Ramos (cell line): ENCODE measurements at regions not wholly inside any gene's neighbourhood (a gene's known extent, or its start where the extent isn't known, plus 50 kb on each side); places are given as distances from the start of the nearest gene placed in this dataset.
"Not testable (repeated sequence)": the region's sequence is repeated elsewhere in the genome, so short reads cannot be mapped to it uniquely, and the experiment has no call there.

ENCODE experiments used
- in situ Hi-C: fragments of 300-500 bp; cut with MboI; formaldehyde crosslinking; loops from one replicate; pipeline ENCODE4 v1.14.3; 2022; ENCODE audit warnings: low sequenced_read_pairs; ENCODE audit not compliant: unreplicated experiment

DNA sequence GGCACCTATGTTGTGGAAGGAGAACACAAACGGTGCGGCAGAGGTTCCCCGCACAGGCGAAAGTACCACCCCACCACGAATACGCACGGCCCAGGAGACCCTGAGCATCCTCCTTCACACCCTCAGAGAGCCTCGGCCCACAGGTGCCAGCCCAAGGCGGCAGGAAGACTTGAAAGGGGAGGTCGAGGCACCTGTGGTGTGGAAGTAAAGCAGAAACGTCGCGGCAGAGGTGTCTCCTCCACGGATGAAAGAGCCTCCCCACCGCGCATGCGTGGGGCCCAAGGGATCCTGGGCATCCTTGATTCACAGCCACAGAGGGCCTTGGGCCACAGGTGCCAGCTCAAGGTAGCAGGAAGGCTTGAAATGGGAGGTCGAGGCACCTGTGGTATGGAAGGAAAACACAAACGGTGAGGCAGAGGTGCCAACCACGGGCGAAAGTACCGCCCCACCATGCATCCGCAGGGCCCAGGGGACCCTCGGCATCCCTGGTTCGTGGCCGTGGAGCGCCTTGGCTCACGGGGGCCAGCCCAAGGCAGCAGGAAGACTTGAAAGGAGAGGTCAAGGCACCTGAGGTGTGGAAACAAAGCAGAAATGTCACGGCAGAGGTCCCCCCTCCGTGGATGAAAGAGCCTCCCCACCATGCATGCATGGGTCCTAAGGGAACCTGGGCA lies 380.1 kb downstream of the ALG10 start:
- in situ Hi-C loops: no loop called here

DNA sequence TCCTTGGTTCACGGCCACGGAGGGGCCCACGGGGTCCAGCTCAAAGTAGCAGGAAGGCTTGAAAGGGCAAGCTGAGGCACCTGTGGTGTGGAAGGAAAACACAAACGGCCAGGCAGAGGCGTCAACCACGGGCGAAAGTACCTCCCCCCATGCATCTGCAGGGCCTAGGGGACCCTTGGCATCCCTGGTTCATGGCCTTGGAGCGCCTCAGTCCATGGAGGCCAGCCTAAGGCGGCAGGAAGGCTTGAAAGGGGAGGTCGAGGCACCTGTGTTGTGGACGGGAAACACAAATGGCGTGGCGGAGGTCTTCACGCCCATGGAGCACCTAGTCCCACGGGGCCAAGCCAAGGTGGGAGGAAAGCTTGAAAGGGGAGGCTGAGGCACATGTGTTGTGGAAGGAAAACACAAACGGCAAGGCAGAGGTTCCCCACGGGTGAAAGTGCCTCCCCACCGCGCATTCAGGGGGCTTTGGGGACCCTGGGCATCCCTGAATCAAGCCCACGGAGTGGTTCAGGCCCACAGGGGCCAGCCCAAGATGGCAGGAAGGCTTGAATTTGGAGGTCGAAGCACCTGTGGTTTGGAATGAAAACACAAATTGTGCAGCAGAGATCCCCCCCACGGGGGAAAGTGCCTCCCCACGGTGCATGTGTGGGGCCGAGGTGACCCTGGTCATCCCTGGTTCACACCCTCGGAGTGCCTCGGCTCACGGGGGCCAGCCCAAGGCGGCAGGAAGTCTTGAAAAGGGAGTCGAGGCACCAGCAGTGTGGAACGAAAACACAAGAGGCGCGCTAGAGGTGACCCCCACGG lies 380.8 kb downstream of the ALG10 start:
- in situ Hi-C loops: no loop called here

DNA sequence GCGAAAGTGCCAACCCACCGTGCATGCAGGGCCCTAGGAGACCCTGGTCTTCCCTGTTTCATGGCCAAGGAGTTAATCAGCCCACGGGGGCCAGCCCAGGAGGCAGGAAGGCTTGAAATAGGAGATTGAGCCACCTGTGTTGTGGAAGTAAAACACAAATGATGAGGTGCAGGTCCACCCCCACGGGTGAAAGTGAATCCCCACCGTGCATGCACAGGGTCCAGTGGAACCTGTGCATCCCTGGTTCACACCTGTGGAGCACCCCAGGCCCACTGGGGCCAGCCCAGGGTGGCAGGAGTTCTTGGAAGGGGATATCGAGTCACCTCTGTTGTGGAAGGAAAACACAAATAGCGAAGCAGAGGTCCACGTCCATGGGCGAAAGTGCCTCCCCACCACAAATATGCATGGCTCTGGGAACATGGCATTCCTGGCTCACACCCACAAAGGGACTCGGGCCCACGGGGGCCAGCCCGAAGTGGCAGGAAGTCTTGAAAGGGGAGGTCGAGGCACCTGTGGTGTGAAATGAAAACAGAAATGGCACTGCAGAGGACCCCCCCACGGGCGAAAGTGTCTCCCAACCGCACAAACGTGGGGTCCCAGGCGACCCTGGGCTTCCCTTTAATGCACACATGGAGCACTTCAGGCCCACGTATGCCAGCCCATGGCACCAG lies 381.5 kb downstream of the ALG10 start:
- in situ Hi-C loops: no loop called here

- in situ Hi-C loops: no loop called here
Measured at GRCh38 chr12:34404377-34405285, 382.3 kb downstream of the ALG10 start.

- in situ Hi-C loops: no loop called here
Measured at GRCh38 chr12:34405286-34406227, 383.3 kb downstream of the ALG10 start.

GRCh38 chr12:34406228-34406995 lies 384.1 kb downstream of the ALG10 start:
- in situ Hi-C loops: no loop called here

DNA sequence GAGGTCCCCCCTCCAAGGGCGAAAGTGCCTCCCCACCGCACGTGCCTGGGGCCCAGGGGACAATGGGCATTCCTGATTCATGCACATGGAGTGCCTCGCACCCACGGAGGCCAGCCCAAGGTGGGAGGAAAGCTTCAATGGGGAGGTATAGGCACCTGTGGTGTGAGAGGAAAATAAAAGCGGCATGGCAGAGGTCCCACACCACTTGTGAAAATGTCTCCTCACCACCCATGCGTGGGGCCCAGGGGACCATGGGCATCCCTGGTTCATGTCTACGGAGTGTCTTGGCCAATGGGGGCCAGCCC lies 384.7 kb downstream of the ALG10 start:
- in situ Hi-C loops: no loop called here

DNA sequence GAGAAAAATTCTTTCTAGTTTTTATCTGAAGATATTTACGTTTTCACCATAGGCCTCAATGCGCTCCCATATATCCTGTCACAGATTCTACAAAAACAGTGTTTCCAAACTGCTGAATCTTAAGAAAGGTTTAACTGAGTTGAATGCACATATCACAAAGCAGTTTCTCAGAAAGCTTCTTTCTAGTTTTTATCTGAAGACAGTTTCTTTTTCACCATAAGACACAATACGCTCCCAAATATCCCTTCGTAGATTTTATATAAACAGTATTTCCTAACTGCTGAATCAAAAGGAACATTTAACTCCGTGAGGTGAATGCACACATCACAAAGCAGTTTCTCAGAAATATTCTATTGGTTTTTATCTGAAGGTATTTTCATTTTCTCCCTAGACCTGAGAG lies 385.5 kb downstream of the ALG10 start:
- in situ Hi-C loops: no loop called here

- in situ Hi-C loops: not testable (repeated sequence)
Measured at GRCh38 chr12:34431509-34431908, 409.2 kb downstream of the ALG10 start.
